Inferior parietal cortex (tissue), 1 donor: ENCODE measurements at regions not wholly inside any gene's neighbourhood (a gene's known extent, or its start where the extent isn't known, plus 50 kb on each side); places are given as distances from the start of the nearest gene placed in this dataset.
"Not testable (repeated sequence)": the region's sequence is repeated elsewhere in the genome, so short reads cannot be mapped to it uniquely, and the experiment has no call there.

Experiments used
- DNase-seq: peaks from one replicate; pipeline ENCODE4 v3.0.0-alpha.2; 2016; ENCODE audit errors: extremely low spot score

GRCh38 chr14:29982171-29982570 lies 54.5 kb upstream of the PRKD1 start:
- no peak for DNase-seq

- no peak for DNase-seq
These were observed 55.3 kb upstream of the PRKD1 start for GRCh38 chr14:29982993-29983392.

- DNase-seq: not testable (repeated sequence)
These were observed 62.8 kb upstream of the PRKD1 start for GRCh38 chr14:29990344-29990857.

- no peak for DNase-seq
These were observed 63.3 kb upstream of the PRKD1 start for GRCh38 chr14:29990993-29991392.

GRCh38 chr14:29993143-29993542 lies 65.5 kb upstream of the PRKD1 start:
- no peak for DNase-seq

GRCh38 chr14:29999013-29999539 lies 71.4 kb upstream of the PRKD1 start:
- no peak for DNase-seq

- DNase-seq: no peak
These were observed 75.2 kb upstream of the PRKD1 start for GRCh38 chr14:30002859-30003258.

GRCh38 chr14:30005114-30005808 lies 77.6 kb upstream of the PRKD1 start:
- peak; percentile 64 for DNase-seq

- DNase-seq: no peak
These were observed 79.0 kb upstream of the PRKD1 start for GRCh38 chr14:30006695-30007094.

GRCh38 chr14:30015489-30015888 lies 87.8 kb upstream of the PRKD1 start:
- no peak for DNase-seq

- DNase-seq: no peak
These were observed 88.4 kb upstream of the PRKD1 start for GRCh38 chr14:30016002-30016401.

- DNase-seq: no peak
These were observed 89.8 kb upstream of the PRKD1 start for GRCh38 chr14:30017370-30017993.

- DNase-seq: no peak
These were observed 92.6 kb upstream of the PRKD1 start for GRCh38 chr14:30020271-30020670.

GRCh38 chr14:30020687-30021086 lies 93.0 kb upstream of the PRKD1 start:
- no peak for DNase-seq

GRCh38 chr14:30023350-30023749 lies 95.7 kb upstream of the PRKD1 start:
- not testable (repeated sequence) for DNase-seq

GRCh38 chr14:30034152-30034551 lies 106.5 kb upstream of the PRKD1 start:
- DNase-seq: no peak

GRCh38 chr14:30035361-30035760 lies 107.7 kb upstream of the PRKD1 start:
- DNase-seq: no peak

GRCh38 chr14:30045720-30046119 lies 118.1 kb upstream of the PRKD1 start:
- DNase-seq: no peak

GRCh38 chr14:30053103-30053502 lies 125.5 kb upstream of the PRKD1 start:
- no peak for DNase-seq

GRCh38 chr14:30054201-30054600 lies 126.6 kb upstream of the PRKD1 start:
- no peak for DNase-seq

GRCh38 chr14:30058401-30058800 lies 130.8 kb upstream of the PRKD1 start:
- DNase-seq: no peak

- peak; percentile 36 for DNase-seq
These were observed 136.1 kb upstream of the PRKD1 start for GRCh38 chr14:30063746-30064145.

- no peak for DNase-seq
These were observed 136.8 kb upstream of the PRKD1 start for GRCh38 chr14:30064454-30064853.
